Neutrophil (primary cell): ENCODE measurements at regions not wholly inside any gene's neighbourhood (a gene's known extent, or its start where the extent isn't known, plus 50 kb on each side); places are given as distances from the start of the nearest gene placed in this dataset.

Source experiments
- H3K27ac ChIP-seq: fragments of 200-600 bp; sonication (generic); 2 replicates; pipeline ENCODE4 v1.5.1; 2016; ENCODE audit warnings: mild to moderate bottlenecking, moderate library complexity
- H3K27me3 ChIP-seq: fragments of 200-600 bp; sonication (generic); 2 replicates; pipeline ENCODE4 v1.6.0; 2016; ENCODE audit warnings: mild to moderate bottlenecking
- H3K36me3 ChIP-seq: fragments of 200-600 bp; sonication (generic); 2 replicates; pipeline ENCODE4 v1.5.1; 2017
- H3K4me1 ChIP-seq, 2 experiments: fragments of 200-600 bp in 1 of 2; sonication (generic) in 1 of 2; 1 replicate in 1 of 2; 2 replicates in 1 of 2; pipeline versions ENCODE4 v1.5.1 to v1.6.1; 2013 to 2016; ENCODE audit warnings: low read depth in 1 of 2, low read length in 1 of 2, mild to moderate bottlenecking in 1 of 2, moderate library complexity in 1 of 2; ENCODE audit not compliant: control insufficient read depth in 1 of 2, insufficient read depth in 1 of 2
- H3K4me3 ChIP-seq, 2 experiments: fragments of 200-600 bp in 1 of 2; sonication (generic) in 1 of 2; 1 replicate in 1 of 2; 2 replicates in 1 of 2; pipeline ENCODE4 v1.5.1; 2013 to 2016; ENCODE audit warnings: low read depth in 1 of 2, low read length in 1 of 2, mild to moderate bottlenecking in 1 of 2, moderate library complexity in 1 of 2
- H3K9me3 ChIP-seq: fragments of 200-600 bp; sonication (generic); 2 replicates; pipeline ENCODE4 v1.5.1; 2016
- CTCF ChIP-seq: fragments of 200-600 bp; sonication (generic); IDR thresholded peaks from 2 replicates; pipeline ENCODE4 v1.5.1; 2016; ENCODE audit warnings: antibody characterized with exemption

DNA sequence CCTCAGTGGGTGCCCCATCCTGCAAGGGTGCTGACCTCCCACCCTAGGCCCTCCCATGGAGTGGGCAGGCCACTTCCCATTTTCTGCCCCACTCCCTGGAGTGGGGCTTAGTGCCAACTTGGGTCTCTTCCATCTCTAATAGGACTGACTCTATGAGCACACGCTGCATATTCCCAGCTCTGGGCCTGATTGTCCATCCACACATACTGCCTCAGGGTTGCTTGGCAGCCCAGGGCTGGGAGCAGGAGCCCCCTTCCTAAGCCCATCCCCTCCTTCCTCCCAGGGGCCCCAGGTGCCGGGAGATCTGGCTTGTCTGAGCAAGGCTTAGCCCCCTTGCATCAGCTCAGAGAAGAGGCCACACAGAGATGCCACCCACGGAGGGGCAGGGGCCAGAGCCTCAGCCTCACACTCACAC is 55.1 kb downstream of the PJA1 start:
- H3K9me3 ChIP-seq: no peaks in the 10 kb centered on the region
- H3K27me3 ChIP-seq: no peaks in the 10 kb centered on the region
- H3K27ac ChIP-seq: no peak overlapping the region
- TF ChIP-seq CTCF: no peak
- H3K4me1 ChIP-seq: no peaks in the 10 kb centered on the region
- no peaks in the 10 kb centered on the region for H3K36me3 ChIP-seq
- H3K4me3 ChIP-seq: no peak overlapping the region

DNA sequence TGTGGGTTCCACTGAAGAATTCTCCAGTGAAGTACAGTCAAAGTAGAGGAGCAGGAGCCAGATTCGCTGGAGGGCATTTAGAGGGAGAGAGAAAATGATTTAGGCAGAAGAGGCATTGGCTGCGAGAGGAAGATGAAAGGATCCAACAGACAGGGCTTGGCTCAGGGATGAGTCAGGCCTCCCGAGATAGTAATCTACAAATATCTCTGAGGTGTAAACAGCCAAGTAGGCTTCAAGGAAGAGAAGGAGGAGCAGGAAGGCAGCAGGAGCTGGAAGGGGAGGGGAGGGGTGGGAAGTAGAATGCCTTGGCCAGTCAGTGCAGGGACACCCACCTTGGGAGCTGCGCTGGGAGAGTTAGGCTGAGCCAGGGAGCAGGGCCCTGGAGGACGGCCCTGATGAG is 55.5 kb downstream of the PJA1 start:
- Histone ChIP-seq H3K36me3 (no peaks in the 10 kb centered on the region), H3K27ac (no peak overlapping the region), H3K27me3 (no peaks in the 10 kb centered on the region), H3K4me3 (no peak overlapping the region), H3K4me1 (no peaks in the 10 kb centered on the region), H3K9me3 (no peaks in the 10 kb centered on the region)
- no peak for TF ChIP-seq CTCF

GRCh38 chrX:69109036-69109663 is 56.1 kb downstream of the PJA1 start:
- Histone ChIP-seq H3K4me3 (no peak overlapping the region), H3K4me1 (no peaks in the 10 kb centered on the region), H3K36me3 (no peaks in the 10 kb centered on the region), H3K27me3 (no peaks in the 10 kb centered on the region), H3K27ac (no peak overlapping the region), H3K9me3 (no peaks in the 10 kb centered on the region)
- TF ChIP-seq CTCF: no peak

DNA sequence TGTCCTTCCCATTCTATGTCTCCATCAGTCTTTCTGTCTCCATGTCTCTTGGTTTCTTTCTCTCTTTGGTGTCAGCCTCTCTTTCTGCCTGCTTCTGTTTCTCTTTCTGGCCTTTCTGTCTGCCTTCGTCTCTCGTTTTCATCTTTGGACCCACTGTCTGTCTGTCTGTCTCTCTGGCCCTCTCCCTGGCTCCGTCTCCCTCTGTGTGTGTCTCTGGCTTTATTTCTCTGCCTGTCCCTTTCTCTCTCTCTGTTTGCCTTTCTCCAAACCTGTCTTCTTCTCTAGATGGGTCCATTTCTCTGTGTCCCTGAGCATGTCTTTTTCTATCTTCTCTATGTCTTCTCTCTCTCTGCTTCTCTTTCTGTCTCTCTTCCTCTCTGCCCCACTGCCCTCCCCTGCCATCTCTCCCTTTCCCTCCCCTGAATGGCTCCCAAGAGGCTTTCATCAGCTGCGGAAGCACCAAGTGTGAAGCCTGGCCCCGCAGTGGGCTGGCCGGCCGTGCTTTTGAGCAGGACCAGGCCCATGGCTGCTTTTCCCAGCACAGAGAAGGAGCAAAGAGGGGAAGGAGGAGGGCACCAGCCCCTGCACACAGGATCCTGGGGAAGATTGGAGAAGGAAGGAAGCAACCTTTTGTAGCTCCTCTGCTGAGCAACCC is 57.4 kb downstream of the PJA1 start:
- H3K27me3 ChIP-seq: no peaks in the 10 kb centered on the region
- no peaks in the 10 kb centered on the region for H3K9me3 ChIP-seq
- H3K4me3 ChIP-seq: no peak overlapping the region
- no peak for TF ChIP-seq CTCF
- H3K27ac ChIP-seq: no peak overlapping the region
- H3K4me1 ChIP-seq: no peaks in the 10 kb centered on the region
- no peaks in the 10 kb centered on the region for H3K36me3 ChIP-seq

DNA sequence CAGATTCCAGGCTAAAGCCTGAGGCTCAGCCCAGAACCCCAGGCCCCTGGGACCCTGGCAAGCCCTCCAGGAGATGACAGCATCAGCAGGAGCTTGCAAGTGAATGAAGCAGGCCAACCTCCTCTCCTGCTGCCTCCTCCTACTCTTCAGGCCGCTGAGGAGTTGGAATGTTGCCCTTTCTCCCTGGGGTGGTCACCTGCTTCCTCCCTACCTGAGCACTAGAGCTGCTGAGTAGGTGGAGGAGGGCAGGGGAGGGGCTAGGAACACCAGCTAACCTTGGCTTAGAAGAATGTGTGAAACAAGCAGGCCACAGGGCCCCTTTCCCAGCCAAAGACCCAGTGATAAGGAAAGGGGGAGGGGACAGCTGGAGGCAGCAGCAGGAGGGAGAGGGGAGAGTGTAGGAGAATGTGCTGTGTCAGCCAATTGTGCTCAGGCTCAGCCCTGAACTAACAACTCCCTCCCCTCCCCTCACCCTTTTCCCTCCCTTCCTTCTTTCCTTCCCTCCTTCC is 58.0 kb downstream of the PJA1 start:
- H3K36me3 ChIP-seq: no peaks in the 10 kb centered on the region
- H3K4me1 ChIP-seq: no peaks in the 10 kb centered on the region
- H3K9me3 ChIP-seq: no peaks in the 10 kb centered on the region
- H3K27ac ChIP-seq: no peak overlapping the region
- no peak overlapping the region for H3K4me3 ChIP-seq
- no peaks in the 10 kb centered on the region for H3K27me3 ChIP-seq
- TF ChIP-seq CTCF: no peak
